Thoracic aorta (tissue), 2 donors: ENCODE measurements at regions not wholly inside any gene's neighbourhood (a gene's known extent, or its start where the extent isn't known, plus 50 kb on each side); places are given as distances from the start of the nearest gene placed in this dataset.

ENCODE experiments used
- ATAC-seq: fragments of 150-250 bp; one replicate; pipeline ENCODE4 v1.8.0; 2017; ENCODE audit warnings: low read depth; ENCODE audit not compliant: insufficient number of reproducible peaks, low FRiP score
- DNase-seq: peaks from one replicate; pipeline ENCODE4 v3.0.0-alpha.2; 2020; ENCODE audit warnings: low spot score
- H3K27ac ChIP-seq, 2 donors: fragments of 200-600 bp; sonication (generic); 1 replicate in 1 of 2; 2 replicates in 1 of 2; pipeline ENCODE4 v1.5.1; 2016; ENCODE audit warnings: mild to moderate bottlenecking in 2 of 2, moderate library complexity in 2 of 2
- H3K27me3 ChIP-seq: fragments of 200-600 bp; sonication (generic); replicated peaks from 2 replicates; pipeline ENCODE4 v1.6.0; 2016; ENCODE audit warnings: mild to moderate bottlenecking; ENCODE audit not compliant: insufficient read depth
- H3K36me3 ChIP-seq: fragments of 200-600 bp; sonication (generic); one replicate; pipeline ENCODE4 v1.5.1; 2016
- H3K4me1 ChIP-seq, 2 donors: fragments of 200-600 bp; sonication (generic); 1 replicate in 1 of 2; 2 replicates in 1 of 2; pipeline versions ENCODE4 v1.5.1 to v1.6.0; 2016; ENCODE audit warnings: low read depth in 2 of 2, mild to moderate bottlenecking in 1 of 2; ENCODE audit not compliant: control insufficient read depth in 1 of 2
- H3K4me3 ChIP-seq: fragments of 200-600 bp; sonication (generic); 2 replicates; pipeline ENCODE4 v1.5.1; 2016; ENCODE audit warnings: mild to moderate bottlenecking
- H3K9me3 ChIP-seq: fragments of 200-600 bp; sonication (generic); 2 replicates; pipeline ENCODE4 v1.5.1; 2016
- CTCF ChIP-seq: fragments of 200-600 bp; sonication (generic); IDR thresholded peaks from one replicate; pipeline ENCODE4 v1.5.1; 2019; ENCODE audit warnings: antibody characterized with exemption

DNA sequence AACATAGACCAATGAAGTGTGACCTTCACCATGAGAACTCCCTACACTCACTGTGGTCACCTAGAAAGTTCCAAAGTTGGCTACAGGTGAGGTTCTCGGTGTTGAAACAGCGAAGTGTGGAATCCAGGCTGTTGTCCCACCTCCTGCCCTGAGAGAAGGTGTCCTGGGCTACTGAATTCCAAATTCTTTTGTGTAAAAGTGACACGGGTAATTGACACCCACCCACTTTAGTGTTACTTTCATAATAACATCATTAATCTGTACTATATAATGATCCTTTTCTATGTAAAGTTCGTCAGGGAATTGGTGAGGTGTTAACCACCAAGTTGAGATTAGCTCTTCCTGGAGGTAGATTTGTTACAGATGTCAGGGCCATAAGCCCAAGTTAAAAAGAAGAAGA, 690.7 kb downstream of the RWDD3 start:
- Histone ChIP-seq H3K9me3 (no peaks in the 10 kb centered on the region), H3K4me3 (no peak overlapping the region), H3K27ac (no peak overlapping the region), H3K36me3 (no peaks in the 10 kb centered on the region), H3K4me1 (peaks cover 0 to 17% of the 10 kb centered on the region in 2 donors), H3K27me3 (no peaks in the 10 kb centered on the region)
- no peak for TF ChIP-seq CTCF
- ATAC-seq (no peak), DNase-seq (no peak)

DNA sequence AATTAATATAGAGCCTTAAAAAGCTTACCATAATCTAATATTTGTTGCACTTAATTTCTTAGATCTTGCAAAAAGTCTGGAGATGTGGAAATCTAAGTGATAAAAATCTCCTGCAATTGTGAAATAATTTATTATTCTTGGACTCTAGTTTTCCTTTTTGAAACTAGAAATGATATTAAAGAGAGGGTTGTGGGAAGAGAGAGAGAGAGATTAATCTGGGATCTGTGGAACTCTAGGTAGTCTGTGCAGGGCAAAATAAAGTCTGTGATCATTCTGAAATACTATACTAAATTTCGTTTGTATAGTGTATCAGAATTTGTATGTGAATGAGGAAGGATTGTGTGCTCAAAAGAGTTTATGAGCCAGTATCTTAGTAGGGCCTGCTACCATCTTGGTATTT, 692.3 kb downstream of the RWDD3 start:
- TF ChIP-seq CTCF = no peak
- no peak for ATAC-seq
- no peak for DNase-seq
- Histone ChIP-seq H3K4me1 (peaks cover 0 to 17% of the 10 kb centered on the region in 2 donors), H3K9me3 (no peaks in the 10 kb centered on the region), H3K36me3 (no peaks in the 10 kb centered on the region), H3K27ac (no peak overlapping the region), H3K4me3 (no peak overlapping the region), H3K27me3 (no peaks in the 10 kb centered on the region)

- DNase-seq (no peak), ATAC-seq (no peak)
- no peak overlapping the region for H3K27ac ChIP-seq
- H3K36me3 ChIP-seq = no peaks in the 10 kb centered on the region
- TF ChIP-seq CTCF = no peak
- H3K4me1 ChIP-seq = peaks cover 0 to 17% of the 10 kb centered on the region in 2 donors
- H3K9me3 ChIP-seq = no peaks in the 10 kb centered on the region
- H3K27me3 ChIP-seq = no peaks in the 10 kb centered on the region
- no peak overlapping the region for H3K4me3 ChIP-seq
These were observed 693.1 kb downstream of the RWDD3 start for GRCh38 chr1:95927061-95927460.

- peaks cover 0 to 5% of the 10 kb centered on the region in 2 donors for H3K4me1 ChIP-seq
- no peak overlapping the region for H3K4me3 ChIP-seq
- H3K27me3 ChIP-seq = no peaks in the 10 kb centered on the region
- no peak overlapping the region for H3K27ac ChIP-seq
- no peaks in the 10 kb centered on the region for H3K9me3 ChIP-seq
- no peak for DNase-seq
- no peak for ATAC-seq
- H3K36me3 ChIP-seq = no peaks in the 10 kb centered on the region
- no peak for TF ChIP-seq CTCF
These were observed 701.7 kb downstream of the RWDD3 start for GRCh38 chr1:95935719-95936118.

DNA sequence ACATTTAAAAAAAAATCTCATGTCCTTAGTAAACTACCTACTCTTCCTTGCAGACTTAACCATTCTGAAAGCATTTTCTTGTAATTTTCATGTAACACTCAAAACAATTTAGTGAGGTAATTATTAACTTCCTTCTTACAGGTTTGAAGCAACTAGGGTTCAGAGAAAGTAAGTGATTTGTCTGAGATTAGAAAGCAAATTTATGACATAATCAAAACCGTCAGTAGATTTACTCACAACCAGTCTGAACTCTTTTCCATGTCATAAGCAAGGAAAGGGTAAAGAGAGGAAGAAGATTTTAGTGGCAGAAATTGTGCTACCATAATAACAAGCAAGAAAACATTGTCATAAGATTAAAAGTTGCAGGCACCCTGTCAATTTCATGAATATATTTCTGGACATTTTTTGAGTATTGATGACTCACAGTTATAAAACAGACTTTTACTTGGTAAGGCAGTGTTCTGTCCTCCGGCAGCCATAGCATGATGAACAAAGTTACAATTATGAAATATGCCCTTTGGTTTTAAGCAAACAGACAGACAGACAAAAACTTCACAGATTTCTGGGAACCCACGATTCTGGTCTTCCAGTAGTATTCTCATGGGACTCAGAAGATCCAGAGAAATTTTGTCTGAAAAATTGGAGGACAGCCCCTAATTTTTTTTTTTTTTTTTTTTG, 707.2 kb downstream of the RWDD3 start:
- Histone ChIP-seq H3K9me3 (no peaks in the 10 kb centered on the region), H3K4me3 (no peak overlapping the region), H3K36me3 (no peaks in the 10 kb centered on the region), H3K27me3 (no peaks in the 10 kb centered on the region), H3K27ac (no peak overlapping the region), H3K4me1 (no peaks in the 10 kb centered on the region)
- ATAC-seq (no peak), DNase-seq (no peak)
- TF ChIP-seq CTCF = no peak
